Activated T-cell treated with anti-CD3 and anti-CD28 coated beads for 48 hours (primary cell): ENCODE measurements at regions not wholly inside any gene's neighbourhood (a gene's known extent, or its start where the extent isn't known, plus 50 kb on each side); places are given as distances from the start of the nearest gene placed in this dataset.

Experiments
- DNase-seq: peaks from one replicate; pipeline ENCODE4 v3.0.0-alpha.2; 2020; ENCODE audit warnings: low read depth

DNA sequence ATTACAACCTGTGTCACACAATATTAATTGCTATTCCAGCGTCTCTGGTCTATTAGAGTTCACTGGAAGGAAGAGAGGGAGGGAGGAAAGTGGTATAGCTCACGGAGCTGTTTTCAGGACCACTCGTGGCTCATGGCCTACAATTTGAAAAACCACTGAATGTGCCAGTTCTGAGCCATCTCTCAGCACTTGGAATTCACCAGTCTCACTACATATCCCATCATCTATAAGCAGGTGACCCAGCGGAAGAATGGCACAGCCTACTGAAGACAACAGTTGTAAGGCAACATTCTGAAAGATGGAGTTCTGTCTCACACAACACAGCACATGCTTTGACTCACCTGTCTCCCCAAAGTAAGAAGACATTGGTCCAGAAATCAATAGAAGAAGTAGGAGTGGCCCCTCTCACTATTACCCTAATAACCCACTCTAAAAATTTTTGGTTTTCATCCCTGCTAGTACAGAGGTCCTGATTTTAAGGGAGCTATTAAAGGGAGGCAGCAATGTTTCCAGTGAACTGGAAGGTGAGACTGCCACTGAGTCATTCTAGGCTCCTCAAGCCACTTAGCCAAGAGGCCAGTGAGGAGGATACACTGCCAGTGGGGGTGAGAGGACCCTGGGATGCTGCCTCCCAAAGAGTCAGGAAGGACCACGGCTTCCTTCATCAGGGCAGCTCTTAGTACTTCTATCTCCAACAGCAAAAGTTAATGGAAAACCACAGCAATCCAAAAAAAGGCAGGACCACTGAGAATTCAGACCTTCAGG, 50.0 kb upstream of the DOCK9 start:
- no peak for DNase-seq

DNA sequence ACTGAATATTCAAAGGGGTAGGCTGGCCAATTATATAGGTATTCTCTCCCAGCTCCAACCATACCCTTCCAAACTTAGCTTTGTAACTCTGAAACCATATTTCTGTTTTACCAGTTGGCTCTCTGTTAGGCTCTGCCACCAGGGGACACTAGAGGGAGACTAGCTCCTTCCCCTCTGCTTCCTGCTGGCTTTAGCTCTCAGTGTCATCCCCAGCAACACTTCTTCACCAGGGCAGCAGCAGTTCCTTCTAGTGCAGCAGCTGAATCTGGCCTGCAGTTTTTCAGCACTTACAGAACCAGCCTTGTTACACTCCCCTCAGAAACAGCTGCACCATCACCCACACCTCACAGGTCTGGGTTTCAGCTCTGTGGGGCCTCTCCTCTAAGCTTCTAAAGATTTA, 51.0 kb upstream of the DOCK9 start:
- peak; percentile 37 for DNase-seq

DNA sequence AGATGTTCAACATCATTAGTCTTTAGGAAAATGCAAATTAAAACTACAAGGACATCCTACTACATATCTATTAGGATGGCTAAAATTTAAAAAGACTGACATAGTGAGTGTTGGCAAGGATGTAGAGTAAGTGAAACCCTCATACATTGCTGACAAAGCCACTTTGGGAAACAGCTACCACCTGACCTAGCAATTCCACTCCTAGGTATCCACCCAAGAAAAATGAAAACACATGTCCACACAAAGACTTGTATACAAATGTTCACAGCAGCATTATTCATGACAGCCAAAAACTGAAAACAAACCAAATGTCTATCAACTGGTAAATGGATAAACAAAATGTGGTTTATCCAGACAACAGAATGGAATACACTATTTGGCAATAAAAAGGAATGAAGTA, 51.7 kb upstream of the DOCK9 start:
- DNase-seq, result no peak

DNA sequence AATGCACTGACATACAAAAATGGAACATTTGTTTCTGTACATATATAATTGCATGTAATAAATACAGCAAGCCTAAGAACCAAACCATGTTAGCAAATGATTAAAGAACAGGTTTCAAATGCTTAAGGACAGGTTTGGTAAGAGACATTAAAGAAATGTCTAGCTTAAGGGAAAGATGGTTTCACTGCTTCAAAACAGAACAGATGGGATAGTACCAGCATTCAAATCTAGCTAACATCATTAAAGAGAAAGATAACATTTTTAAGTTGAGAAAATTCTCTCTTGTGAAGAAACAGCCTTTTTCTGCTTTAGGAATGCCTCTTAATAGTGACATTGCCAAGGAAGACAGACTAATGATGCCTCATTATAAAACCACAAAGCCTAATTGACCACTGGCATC, 52.5 kb upstream of the DOCK9 start:
- DNase-seq, result no peak

DNA sequence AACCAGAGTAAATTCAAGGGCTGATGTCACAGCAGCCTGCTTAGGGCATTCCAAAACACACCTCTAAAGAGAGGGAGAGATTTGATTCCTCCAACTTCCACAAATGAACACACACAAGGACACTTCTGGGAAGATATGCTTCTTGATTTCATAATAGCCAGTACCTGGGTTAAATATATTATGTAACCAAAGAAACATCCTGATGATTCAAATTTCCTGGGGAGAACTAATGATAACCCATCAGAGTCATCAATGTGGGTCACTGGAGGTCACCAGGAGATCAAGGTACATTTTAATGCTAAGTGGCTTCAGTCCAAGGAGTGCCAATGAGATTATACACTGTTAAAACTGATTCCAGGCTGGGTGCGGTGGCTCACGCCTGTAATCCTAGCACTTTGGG, 54.0 kb upstream of the DOCK9 start:
- DNase-seq, result no peak

DNA sequence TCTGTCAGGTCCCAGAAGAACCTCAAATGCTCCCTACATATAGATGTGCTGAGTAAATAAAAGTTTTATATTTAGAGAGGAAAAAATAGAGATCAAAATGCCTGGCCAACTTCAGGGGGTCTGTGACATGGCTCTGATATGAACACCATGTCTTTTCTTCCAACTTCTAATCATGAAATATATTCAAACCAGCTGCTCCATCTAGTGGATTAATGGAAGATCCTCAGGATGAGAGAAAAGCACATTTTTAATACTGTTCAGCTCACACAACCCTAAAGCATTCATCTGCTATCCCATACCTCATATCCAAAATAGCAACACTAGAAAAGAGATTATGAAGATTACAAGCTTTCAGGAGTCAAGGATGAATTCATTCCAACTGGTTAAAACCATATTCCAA, 56.0 kb upstream of the DOCK9 start:
- no peak for DNase-seq

DNA sequence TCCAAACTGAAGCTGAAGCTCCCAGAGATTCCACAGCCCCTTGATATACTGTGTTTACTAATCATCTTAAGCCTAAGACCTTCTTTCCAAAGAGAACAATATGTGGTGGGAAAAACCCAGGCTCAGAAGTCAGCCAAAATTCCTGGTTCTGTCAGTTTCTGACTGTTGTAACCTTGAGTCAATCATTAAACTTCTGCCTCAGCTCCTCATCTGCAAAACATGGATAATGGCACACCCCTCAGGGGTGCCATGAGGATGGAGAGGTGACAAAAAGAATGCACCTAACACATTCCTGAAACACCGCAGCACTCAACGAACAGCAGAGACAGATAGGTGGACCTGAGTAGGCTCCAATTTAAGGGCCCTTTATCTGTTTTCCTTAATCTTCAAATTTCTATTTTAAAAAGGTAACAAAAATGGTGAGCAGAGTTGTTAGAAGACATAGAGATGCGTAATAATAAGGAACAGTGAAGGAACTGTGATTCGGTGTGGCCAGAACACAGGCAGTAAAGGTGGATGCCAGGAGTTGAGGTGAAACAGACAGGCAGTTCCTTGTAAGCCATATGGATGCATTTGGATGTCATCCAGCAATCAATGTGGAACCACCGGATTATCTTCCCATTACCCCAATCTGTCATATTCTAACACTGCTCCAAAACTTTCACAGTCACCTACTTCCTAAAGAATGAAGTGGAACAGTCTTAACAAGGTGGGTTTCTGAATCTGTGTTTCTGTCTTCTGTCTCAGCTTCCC, 56.6 kb upstream of the DOCK9 start:
- DNase-seq, result no peak

DNA sequence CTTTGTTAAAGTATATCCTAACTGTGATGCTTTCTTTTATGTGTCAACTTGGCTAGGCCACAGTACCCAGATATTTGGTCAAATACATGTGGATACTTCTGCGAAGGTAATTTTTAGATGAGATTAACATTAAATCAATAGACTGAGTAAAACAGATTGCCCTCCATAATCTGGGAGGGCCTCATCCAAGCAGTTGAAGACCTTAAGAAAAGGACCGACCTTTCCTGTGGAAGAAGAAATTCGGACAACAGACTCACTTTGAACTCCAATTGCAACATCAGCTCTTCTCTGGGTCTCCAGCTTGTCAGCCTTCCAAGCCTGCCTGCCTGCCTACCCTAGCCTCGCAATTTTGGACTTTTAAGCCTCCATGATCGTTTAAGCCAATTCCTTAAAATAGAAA, 57.9 kb upstream of the DOCK9 start:
- DNase-seq, result no peak

DNA sequence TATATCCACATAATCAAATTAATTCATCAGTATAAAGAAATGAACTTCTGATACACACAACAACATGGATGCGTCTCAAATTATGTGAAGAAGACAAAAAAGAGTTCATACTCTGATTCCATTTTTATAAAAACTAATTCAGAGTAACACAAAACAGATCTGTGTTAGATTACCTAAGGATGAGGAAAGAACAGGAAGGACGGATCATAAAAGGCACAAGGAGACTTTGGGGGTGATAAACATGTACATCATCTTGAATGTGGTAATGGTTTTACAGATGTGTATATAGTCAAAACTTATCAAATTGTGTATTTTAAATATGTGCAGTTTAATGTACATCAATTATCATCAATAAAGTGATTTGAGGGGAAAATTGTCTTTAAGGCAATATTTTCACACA, 59.9 kb upstream of the DOCK9 start:
- DNase-seq, result no peak

DNA sequence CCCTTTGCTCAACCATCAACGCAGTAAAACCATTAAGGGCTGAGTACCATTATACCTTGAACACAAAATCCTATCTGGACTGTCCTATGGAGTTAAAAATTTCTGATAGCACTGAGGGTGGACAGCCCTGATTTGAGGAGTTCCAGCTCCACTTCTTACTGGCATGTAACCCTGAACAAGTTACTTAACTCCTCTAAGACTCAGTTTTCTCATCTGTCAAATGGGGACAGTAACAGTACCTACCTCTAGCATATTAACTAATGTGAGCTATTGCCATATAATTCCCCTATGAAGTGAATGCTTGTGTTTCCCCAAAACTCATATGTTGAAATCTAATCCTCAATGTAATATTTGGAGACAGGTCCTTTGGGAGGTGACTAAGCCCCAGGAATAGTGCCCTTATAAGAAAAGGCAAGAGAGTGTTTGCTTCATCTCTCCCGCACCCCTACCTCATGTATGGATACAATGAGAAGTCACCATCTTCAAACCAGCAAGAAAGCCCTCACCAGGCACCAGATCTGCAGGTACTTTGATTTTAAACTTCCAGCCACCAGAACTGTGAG, 61.9 kb upstream of the DOCK9 start:
- DNase-seq, result no peak

DNA sequence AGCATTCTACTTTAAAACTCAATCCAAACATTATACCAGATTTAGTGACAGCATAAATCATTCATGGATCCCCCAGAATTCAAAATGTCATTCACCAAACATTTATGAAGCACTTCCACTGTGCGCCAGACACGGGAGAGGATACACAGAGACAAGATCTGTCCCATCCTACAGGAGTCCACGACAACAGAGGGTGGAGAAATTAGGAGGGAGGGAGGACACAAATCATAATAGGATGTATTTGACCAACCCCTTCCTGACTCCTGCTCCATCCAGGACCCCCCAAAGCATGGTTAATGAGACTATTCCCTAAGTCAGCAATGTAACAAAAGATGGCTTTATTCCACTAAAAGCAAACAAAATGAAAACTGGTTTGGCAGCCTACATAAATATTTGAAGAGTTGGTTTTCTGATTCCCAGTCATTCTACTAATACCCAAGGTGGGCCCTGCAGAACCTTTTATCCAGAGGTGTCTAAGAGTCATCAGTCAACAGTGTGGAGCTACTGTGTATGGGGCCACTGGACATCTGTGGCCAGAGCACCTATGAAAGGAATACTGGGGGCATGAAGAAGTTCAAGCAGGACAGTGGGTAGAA, 62.8 kb upstream of the DOCK9 start:
- DNase-seq, result no peak

DNA sequence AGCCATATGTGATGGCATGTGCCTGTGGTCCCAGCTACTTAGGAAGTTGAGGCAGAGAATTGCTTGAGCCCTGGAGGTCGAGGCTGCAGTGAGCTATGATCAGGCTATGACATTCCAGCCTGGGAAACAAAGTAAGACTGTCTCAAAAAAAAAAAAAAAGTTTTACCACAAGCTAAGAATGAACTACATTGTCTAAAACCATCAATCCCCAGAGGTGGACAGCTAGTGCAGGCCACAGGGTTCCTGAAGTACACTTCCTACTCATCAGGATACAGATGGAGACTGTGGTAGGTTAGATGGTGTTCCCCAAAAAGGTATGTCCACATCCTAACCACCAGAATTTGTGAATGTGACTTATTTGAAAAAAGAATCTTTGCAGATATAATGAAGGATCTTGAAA, 63.5 kb upstream of the DOCK9 start:
- no peak for DNase-seq

DNA sequence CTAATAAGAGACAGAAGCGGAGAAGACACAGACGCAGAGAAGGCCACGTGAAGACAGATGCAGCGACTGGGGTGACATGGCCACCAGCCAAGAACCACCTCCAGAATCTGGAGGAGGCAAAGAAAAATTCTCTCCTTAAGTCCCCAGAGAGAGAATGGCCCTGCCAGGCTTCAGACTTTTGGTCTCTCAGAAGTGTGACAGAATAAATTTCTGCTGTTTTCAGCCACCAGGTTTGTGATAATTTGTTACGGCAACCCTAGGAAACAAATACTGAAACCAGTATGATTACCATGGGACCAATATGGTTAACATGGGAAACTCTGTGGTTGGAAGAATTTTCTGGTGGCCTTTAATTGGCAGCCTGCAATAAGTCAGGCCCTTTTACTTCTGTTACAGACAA, 63.9 kb upstream of the DOCK9 start:
- no peak for DNase-seq

DNA sequence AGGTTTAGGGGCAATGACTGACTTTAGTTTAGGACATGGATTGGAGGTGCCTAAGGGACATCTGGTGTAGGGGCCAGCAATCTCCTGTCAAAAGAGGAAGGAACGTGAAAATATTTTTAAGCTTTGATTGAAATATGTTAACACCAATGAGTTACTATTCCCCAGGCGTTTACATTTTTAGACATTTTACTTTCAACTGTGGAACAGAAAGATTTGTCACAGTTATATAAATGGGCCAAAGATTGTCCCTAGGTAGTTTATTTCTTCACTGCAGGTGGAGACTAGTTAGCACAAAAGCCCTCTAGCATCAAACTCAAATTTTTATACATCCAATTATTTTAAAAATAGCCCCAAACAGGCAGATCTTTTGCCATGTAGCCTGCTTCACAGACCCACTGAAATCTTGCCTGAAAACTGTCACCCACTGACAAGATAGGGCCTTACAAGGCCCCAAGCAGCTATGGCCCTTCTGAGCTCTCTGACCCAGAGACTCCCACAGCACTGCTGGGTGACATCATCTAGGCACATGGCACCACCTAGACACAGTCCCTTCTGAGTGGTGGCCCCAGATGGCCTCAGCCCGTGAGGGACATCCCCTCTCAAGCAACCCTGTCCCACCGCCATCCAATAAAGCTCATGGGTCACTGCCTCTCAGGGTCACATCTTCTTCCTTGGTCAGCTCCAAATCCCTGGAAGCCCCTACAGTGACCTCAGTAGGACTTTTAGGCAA, 64.8 kb upstream of the DOCK9 start:
- no peak for DNase-seq

DNA sequence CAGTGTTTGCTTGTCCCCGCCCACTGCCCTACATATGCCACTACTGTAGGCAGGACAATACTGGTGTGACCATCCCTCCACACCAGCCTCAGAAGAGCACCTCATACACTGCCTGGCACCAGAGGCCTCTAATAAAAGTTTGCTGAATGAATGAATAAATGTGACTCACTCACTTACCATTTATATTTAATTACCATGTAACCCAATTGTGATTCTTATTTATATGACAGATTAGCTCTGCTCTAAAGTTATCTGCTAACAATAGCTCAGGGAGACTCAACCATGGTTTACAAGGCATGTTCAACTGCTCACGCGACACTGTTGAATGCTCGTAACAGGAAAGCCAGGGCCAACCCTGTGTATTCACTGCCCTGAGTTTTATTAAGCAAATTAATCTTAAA, 66.0 kb upstream of the DOCK9 start:
- DNase-seq, result no peak

DNA sequence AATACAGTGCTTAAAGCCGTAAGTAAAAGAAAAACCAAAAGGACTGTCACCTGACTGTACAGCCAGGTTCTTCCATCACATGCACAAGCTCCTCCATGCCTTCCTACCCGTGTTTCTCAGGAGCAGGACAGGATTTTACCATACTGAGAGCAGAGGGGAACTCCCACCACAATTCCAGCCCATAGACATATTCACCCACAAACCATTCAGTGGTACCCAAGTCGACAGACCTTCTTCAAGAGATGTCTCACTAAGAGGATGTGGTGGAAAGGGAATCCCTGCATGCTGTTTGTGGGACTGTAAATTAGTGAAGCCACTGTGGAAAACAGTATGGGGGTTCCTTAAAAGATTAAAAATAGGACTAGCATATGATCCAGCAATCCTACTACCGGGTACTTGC, 66.9 kb upstream of the DOCK9 start:
- no peak for DNase-seq

DNA sequence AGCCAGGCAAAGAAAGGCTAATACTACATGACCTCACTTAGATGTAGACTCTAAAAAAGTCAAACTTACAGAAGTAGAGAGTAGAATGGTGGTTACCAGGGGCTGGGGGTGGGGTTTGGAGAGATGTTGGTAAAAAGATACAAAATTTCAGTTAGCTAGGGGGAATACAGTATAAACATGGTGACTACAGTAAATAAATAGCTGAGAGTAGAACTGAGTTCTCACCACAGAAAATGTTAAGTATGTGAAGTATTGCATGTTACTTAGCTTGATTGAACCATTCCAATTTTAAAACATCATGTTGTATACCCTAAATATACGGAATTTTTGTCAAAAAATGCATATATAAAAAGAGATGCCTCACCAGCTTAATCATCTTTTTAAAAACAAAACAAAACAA, 67.5 kb upstream of the DOCK9 start:
- no peak for DNase-seq

DNA sequence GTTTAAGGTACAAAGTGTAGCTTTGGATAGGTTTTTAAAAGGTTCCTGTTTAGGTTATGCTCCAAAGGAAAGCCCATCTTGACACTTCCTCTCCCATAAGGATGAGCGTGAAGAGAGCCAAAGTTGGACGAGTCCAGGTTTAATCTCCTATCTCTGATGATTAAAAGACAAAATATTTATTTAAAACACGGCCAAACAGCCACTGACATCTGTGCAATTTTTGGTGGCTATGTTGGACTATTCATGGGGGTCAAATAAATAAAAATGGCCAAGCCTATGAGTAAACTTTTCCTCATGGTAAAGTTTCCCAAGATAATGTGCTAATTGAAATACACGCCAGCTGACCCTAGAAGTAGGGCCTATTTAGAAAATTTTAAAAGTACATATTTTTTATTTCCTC, 69.0 kb upstream of the DOCK9 start:
- no peak for DNase-seq

DNA sequence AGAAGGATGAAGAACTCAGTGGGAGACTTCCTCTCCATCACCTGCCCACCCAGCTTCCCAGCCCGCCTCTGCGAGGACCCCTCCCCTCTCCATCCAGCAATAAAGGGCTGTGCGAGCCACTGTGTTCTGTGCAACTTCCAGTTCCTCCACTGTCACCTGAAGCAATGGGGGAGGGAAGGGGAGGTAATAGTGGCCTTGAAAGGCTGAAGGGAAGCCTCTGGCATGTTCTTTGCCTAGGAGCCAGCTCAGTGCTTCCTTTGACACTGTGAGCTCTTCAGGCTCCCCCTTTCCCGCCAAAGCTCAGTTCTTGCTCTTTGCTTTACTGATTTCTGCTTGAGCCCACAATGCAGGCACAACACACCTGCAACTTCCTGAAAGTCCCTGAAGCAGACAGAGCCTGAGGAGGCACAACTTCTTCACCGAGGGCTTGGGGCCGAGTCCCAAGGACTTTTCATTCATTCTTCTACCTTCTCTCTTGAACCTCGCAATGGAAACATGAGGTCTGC, 73.2 kb upstream of the DOCK9 start:
- no peak for DNase-seq

DNA sequence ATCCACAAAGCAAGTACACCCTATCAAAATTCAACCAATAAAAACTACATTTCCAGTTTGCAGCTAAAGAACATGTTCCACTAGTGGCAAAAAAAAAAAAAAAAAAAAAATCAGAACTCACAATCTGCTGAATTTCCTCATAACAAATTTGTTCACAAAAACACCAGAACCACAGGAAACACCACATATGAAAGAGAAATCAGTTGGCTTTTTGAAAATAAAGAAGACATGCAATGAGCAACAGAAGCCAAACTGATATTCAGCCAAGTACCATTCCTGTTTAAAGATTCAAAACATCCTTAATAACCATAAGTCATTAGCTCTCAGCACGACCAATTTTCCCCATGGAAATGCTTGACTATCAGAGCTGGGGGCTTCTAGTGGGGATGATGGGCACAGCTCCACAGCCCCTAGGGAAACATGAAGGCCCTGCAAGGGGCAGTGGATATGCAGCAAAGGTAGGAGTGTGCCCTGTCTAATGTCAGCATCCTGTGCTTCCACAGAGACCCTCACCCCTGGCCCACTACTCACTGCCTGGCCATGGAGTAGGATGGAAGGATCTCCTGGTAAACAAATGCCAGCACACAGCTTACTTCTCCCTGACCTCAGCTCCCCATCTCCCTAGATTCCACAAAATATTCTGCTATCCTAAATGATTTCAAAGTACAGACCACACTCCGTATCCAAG, 74.0 kb upstream of the DOCK9 start:
- no peak for DNase-seq

DNA sequence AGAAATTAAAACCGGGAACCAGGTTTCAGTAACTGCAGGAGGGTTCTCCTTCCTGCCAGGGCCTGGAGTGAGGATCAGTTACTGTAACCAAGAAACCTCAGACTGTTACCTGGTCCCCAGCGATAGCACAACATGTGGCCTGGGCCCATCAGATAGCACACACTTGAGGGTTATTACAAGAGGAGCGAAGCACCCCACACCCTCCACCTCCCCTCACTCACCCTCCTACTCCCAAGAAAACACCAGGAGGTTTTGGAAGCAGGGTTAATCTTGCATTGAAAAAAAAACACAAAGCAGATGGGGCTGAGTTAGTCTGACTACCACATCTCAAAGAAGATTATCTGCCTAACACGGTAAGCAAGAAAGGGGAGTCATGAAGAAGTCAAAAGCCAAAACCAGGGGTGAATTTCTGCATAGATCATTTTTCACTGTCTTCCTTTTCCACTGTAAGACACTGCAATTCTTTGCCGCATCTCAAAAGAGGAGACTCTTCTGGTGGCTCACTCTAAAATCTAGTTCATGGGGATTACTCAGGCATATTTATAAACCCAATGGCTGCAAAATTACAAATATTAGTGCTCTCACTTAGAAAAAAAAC, 75.9 kb upstream of the DOCK9 start:
- DNase-seq, result no peak
